GM21367 (cell line): ENCODE measurements at regions not wholly inside any gene's neighbourhood (a gene's known extent, or its start where the extent isn't known, plus 50 kb on each side); places are given as distances from the start of the nearest gene placed in this dataset.
"Not testable (repeated sequence)": the region's sequence is repeated elsewhere in the genome, so short reads cannot be mapped to it uniquely, and the experiment has no call there.

Experiments used
- ATAC-seq: cut with Tn5 transposase; IDR thresholded peaks from one replicate; pipeline ENCODE4 v1.9.1; 2021; ENCODE audit not compliant: unreplicated experiment

DNA sequence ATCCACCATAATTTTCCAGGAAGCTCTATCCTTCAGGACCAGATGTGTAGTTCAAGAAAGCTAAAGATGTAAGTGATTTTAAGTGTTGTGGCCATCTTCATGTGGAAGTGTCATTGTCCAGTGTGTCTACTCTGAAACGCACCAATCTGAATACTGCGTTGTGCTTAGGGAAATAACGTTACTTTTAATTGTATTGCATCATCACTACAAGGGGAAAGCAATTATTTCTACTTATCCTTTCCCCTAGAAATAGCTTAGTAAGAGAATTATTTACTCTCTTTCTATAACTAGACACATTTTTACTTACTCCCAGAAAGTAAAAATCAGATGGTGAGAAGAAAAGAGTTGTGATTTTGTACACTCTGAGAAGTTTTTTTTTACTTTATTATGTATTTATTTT, 102.4 kb upstream of the DLGAP1 start:
- ATAC-seq: no peak

DNA sequence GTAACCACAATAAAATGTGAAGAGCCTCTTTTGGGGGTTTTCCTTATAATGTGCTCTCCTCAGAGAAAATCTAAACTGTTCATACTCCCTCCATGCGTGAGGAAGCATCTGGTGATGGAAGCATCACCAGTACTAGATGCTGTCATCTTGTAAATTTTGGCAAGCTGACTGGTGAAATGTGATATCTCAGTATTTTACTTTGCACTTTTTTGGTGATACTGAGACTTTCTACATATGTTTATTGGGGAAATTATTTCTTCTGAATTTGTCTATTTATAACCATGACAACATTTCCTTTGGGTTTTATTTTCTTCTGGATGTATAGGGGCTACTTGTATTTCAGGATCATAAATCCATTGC, 95.9 kb upstream of the DLGAP1 start:
- no peak for ATAC-seq

GRCh38 chr18:4549164-4549872, 94.2 kb upstream of the DLGAP1 start:
- ATAC-seq: no peak

DNA sequence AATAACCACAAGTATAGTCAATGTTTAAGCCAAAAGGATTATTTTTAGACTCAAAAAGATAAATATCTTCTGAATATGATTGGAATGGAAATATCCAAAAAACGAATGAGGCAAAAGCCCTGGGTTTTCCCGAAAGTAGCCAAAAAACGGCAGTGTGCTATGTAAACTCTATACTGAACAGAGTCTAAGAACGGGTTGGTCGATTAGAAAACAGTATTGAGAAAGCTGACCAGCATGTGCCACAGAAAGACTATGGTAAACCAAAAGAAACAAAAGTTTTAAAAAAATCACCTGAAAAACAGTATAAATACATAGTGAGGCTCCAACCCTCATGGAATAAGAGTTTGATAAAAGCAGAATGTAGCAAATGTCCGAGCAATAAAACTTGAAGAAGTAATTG, 92.0 kb upstream of the DLGAP1 start:
- no peak for ATAC-seq

DNA sequence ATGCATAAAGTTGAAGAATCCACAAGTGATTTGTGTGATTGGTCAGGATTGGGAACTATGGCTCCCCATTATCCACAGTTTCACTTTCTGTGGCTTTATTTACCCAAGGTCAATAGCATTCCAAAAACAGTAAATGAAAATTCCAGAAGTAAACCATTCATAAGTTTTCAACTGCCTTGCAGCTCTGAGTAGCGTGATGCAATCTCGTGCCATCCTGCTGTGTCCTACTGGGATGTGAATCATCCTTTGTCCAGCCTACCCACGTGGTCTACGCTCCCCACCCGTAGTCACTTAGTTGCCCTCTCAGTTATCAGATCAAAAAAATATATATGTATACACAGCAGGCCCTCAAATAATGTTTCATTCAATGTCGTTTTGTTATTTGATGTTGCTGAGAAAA, 89.0 kb upstream of the DLGAP1 start:
- no peak for ATAC-seq

DNA sequence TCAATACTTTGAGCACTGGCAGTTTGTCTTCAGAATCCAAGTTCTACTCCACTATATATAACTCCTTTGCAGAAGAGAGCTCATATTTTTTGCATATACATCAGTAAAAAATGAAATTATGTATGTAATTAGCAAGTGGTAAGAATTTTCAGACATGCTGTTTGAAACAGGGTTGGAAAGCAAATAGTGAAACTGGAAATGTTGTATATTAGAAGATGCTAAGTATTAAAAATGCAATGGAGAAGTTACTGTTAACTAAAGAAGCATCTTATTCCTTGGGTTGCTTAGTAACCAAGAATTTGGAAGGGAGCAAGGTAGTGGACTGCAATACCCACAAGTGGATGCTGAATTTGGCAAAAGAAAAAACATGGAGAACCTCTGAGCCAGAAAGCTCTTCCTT, 88.6 kb upstream of the DLGAP1 start:
- ATAC-seq: no peak

DNA sequence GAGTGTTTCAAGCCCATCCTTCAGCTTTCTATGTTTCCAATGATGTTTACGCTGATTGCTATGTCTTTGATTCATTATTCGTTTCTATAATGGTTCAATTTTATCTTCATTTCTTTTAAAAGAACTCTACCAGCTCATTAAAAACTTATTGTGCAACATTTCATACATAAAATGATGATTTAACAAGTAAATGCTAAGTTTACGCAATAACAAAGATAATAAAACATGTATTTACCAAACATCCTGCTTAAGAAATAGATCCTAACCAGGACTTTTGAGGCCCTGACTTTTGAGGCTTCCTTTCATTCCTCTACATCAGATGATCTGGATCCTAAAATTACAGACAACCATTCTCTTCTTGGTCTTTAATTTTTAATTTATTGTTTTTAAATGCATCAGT, 86.5 kb upstream of the DLGAP1 start:
- ATAC-seq: no peak

DNA sequence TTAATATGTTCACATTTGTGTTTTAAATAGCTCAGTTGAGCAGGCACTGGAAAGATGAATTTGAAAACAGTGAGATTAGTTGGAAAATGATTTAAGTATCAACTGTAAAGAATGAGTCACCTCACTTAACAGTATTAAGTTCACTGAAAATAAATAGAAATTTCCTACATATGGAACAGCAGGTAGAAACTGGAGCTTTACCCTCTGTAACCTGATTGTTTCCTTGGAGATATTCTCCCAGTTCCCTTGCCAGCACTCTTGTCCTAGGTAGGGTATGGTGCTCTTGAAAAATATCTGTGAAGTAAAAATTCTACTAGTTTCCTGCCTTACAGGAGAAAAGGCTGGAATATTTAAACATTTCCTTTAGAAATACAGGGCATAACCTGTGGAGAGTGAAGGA, 81.3 kb upstream of the DLGAP1 start:
- ATAC-seq: no peak

GRCh38 chr18:4528405-4528804, 73.3 kb upstream of the DLGAP1 start:
- ATAC-seq: no peak

DNA sequence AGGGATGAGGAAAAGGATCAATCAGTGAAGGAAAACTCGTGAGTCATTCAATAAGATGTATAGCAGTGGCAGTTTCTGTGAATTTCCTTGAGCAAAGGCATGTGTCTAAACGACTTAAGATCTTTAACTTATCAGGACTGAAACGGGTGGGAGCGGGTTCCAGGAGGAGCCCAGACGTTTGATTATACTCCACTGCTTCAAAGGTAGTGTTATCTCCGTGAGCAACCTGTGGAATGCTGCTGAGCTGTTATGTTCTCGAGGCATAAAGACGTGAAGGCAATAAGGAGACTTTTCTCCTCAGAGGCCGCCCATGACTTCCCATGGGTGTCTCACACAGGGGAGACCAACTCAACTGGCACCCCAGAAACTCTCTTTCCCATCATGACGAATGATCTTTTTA, 72.7 kb upstream of the DLGAP1 start:
- ATAC-seq: not testable (repeated sequence)

DNA sequence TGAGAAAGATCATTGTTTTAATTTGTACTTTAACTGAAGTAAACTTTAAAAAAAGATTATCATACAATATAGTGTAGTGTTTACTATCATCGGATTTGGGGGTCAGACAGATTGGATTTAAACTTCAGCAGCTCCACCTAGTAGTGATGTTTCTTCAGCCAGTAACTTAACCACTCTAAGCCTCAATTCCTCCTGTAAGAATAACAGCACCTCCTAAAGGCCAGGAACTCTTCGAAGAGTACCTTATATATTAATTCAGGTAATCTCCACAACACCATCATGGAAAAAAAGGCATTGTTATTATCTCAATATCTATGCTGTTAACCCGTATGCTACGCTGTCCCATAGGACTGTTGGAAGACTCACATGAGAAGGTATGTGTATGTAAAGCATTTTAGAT, 69.0 kb upstream of the DLGAP1 start:
- ATAC-seq: no peak

- no peak for ATAC-seq
Observed at GRCh38 chr18:4511166-4511565, 56.1 kb upstream of the DLGAP1 start.

DNA sequence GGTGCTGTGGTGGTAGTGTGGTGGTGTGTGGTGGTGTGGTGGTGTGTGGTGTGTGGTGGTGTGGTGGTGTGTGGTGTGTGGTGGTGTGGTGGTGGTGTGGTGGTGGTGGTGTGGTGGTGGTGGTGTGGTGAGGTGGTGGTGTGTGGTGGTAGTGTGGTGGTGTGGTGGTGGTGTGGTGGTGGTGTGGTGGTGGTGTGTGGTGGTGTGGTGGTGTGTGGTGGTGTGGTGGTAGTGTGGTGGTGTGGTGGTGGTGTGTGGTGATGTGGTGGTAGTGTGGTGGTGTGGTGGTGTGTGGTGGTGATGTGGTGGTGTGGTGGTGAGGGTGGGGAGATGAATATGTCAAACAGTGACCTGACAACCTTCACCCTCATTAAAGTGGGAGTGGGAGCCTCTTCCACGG, 55.6 kb upstream of the DLGAP1 start:
- no peak for ATAC-seq

- ATAC-seq: no peak
Observed at GRCh38 chr18:4510160-4510559, 55.1 kb upstream of the DLGAP1 start.
